Astrocyte of the spinal cord (primary cell): ENCODE measurements at regions not wholly inside any gene's neighbourhood (a gene's known extent, or its start where the extent isn't known, plus 50 kb on each side); places are given as distances from the start of the nearest gene placed in this dataset.

Experiments used
- DNase-seq: peaks from one replicate; pipeline ENCODE4 v3.0.0; 2011; ENCODE audit warnings: low read depth, low spot score
- H3K4me3 ChIP-seq: 2 replicates; pipeline ENCODE4 v1.5.1; 2011; ENCODE audit warnings: low read depth, mild to moderate bottlenecking, low read length, moderate library complexity
- in situ Hi-C: cut with HindIII; loops from 2 replicates; pipeline ENCODE4 v1.10.0; 2017; ENCODE audit warnings: low sequenced_read_pairs
- TF ChIP-seq, protein P1 (sequence below): IDR thresholded peaks from 2 replicates; pipeline ENCODE4 v1.5.1; 2012; ENCODE audit warnings: low read depth, mild to moderate bottlenecking, low read length, inconsistent platforms

DNA sequence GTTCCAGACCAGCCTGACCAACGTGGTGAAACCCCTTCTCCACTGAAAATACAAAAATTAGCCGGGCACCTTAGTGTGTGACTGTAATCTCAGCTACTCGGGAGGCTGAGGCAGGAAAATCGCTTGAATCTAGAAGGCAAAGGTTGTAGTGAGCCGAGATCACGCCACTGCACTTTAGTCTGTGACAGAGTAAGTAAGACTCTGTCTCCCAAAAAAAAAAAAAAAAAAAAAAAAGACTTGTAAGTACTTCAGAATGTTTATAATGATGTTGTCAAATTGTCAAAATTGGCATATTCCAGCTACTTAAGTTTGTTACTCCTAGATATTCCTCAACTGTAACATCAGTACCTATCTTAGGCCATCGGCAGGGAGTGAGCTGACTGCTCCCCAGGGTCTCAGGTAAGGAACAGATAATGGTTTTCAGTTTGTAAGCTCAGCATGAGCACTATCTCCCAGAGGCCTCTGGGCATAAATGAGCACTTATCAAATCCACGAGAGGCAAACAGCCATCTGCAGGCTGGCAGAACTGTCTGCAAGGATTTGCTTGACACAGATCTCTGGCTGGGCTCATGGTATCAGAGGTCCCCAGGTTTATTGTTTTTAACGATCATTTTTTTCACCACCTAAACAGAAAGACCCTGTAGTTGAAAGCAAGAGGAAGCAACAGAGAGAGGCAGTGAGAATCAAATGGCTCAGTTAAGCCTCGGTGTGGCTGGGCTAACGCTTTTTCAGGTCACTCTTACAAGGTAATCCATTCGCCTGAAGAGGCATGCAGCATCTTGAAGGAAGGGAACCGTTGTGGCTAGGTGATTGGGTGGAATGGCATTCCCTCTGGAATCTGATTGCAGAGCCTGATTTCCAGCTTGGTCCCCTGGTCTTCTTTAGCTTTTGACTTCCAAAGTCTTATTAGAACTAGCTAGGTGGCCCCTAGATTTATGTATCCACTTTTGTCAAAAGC is 115.9 kb downstream of the LY86 start:
- TF ChIP-seq, protein P1, sequence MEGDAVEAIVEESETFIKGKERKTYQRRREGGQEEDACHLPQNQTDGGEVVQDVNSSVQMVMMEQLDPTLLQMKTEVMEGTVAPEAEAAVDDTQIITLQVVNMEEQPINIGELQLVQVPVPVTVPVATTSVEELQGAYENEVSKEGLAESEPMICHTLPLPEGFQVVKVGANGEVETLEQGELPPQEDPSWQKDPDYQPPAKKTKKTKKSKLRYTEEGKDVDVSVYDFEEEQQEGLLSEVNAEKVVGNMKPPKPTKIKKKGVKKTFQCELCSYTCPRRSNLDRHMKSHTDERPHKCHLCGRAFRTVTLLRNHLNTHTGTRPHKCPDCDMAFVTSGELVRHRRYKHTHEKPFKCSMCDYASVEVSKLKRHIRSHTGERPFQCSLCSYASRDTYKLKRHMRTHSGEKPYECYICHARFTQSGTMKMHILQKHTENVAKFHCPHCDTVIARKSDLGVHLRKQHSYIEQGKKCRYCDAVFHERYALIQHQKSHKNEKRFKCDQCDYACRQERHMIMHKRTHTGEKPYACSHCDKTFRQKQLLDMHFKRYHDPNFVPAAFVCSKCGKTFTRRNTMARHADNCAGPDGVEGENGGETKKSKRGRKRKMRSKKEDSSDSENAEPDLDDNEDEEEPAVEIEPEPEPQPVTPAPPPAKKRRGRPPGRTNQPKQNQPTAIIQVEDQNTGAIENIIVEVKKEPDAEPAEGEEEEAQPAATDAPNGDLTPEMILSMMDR: no peak
- no peak overlapping the region for H3K4me3 ChIP-seq
- DNase-seq: no peak
- in situ Hi-C loops: no loop called here

DNA sequence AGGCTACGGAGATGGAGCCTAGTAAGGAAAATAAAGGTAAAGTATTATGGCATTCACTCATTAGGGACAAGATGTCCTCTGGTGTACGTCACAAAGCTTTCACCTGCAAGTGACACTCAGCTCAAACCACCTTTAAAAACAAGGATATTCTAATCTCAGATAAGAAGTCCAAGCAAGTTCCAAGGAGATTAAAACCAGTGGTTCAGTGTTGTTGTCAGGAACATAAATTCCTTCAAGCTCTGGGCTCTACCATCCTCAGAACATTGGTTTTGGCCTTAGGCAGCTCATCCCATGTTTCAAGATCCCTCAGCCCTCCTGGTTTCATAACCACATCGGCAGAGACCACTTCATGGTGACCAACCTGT is 116.5 kb downstream of the LY86 start:
- TF ChIP-seq, protein P1: no peak
- H3K4me3 ChIP-seq: no peak overlapping the region
- in situ Hi-C loops: no loop called here
- no peak for DNase-seq

DNA sequence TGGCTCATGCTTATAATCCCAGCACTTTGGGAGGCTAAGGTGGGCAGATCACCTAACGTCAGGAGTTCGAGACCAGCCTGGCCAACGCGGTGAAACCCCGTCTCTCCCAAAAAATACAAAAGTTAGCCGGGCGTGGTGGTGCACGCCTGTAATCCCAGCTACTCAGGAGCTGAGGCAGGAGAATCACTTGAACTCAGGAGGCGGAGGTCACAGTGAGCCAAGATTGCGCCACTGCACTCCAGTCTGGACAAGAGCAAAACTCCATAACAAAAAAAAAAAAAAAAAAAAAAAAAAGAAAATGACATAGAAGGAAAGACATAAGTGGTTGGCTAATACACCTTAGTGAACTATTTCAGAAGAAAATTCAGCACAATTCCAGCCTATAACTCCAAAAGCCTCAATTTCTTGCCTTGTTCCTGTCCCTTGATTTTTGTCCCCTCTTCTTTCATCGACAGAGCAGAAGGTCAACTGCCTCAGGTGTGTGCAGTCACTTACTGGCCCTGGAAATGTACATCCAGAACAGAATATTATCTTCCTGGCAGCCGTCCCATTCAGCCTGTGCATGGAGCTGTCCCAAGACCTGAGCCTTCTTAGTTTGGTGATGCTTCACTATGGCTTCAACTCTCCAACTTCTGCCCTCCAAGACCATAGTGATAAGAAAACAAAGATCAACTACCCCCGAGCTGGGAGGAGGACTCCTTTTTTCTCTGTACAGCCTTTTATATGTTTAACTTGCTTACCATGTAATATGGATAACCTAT is 117.6 kb downstream of the LY86 start:
- in situ Hi-C loops: no loop called here
- DNase-seq: no peak

DNA sequence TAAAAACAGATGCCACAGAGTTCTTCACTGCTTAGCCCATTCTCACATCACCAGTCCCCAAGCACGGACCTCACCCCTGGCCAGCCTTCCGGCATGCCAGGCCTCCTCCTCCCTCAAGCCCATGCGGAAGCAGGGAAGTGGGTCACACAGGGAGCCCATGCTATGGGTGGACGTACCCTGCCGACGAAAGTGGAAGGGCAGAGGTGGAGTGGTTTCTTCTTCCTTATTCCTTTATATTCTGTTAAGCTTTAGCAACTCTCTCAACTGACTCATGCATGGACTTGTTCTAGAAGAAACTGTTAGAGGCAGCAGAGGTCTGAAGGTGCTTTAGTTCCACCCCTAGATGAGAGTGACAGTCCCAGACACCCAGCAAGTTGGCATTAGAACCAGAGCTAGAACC is 118.6 kb downstream of the LY86 start:
- in situ Hi-C loops: no loop called here
- DNase-seq: no peak
- TF ChIP-seq, protein P1: no peak
- no peak overlapping the region for H3K4me3 ChIP-seq

More for the DNA sequence above, 117.6 kb downstream of the LY86 start:
- no peak overlapping the region for H3K4me3 ChIP-seq
- TF ChIP-seq, protein P1: no peak

DNA sequence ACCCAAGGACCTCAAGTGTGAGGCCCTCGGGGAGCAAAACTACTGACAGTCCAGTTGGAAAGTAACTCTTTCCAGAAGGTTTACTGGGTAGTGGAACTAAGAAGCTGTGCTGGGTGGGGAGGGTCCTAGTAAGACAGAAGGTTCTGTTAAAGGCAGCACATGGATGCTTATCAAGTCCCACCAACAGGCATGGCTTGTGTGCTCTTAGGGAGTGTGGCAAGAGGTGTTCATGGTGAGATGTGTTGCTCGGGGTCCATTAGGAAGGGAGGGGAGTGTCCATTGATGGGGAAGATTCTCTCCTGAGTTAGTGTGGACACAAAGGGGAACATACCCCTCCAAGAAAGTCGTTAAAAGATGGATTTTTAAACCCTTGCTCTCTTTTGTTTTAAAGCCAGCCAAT is 120.6 kb downstream of the LY86 start:
- in situ Hi-C loops: no loop called here
- DNase-seq: no peak
- no peak overlapping the region for H3K4me3 ChIP-seq
- TF ChIP-seq, protein P1: no peak

DNA sequence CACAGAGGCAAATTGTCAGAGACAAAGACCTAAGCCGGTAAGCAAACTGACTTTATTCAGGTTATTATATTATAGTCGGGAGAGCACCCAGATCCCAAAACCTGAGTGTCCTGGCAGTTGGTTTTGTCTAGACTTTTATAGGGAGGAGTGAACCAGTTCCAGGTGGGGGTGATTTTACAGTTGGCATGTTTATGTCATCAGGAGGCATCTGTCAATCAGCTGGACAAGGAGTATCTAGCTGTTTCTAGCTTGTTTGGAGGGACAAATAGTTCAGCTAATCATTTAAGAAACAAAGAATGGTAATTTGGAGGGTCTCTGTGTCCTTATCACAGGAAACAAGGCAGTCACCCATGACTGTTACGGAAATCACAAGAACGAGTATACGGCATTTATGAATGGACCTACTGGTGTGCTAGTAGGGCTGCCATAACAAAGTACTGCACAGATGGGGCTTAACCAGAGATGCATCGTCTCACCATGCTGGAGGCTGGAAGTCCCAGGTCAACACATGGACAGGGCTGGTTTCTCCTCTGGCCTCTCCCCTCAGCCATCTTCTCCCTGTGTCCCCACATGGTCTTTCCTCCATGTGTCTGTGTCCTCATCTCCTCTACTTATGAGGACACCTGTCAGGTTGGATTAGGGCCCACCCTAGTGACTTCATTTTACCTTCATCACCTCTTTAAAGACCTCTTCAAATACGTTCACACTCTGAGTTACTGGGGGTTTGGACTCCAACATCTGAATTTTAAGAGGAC is 122.7 kb downstream of the LY86 start:
- H3K4me3 ChIP-seq: no peak overlapping the region
- no peak for DNase-seq
- in situ Hi-C loops: no loop called here
- TF ChIP-seq, protein P1: no peak
